OCI-LY1 (cell line): ENCODE measurements at regions not wholly inside any gene's neighbourhood (a gene's known extent, or its start where the extent isn't known, plus 50 kb on each side); places are given as distances from the start of the nearest gene placed in this dataset.

ENCODE experiments used
- EZH2 ChIP-seq: fragments of 200-600 bp; sonication (generic), shearing (Covaris generic); IDR thresholded peaks from 2 replicates; pipeline ENCODE4 v1.8.0; 2017; ENCODE audit warnings: borderline replicate concordance, mixed run types, mild to moderate bottlenecking, antibody characterized with exemption, low read length, moderate library complexity, mixed read lengths
- TF ChIP-seq, protein P1 (sequence below): fragments of 200-600 bp; sonication (generic), shearing (Covaris generic); IDR thresholded peaks from 2 replicates; pipeline ENCODE4 v1.5.1; 2017; ENCODE audit warnings: mild to moderate bottlenecking, antibody characterized with exemption, low read length, moderate library complexity, mixed read lengths

DNA sequence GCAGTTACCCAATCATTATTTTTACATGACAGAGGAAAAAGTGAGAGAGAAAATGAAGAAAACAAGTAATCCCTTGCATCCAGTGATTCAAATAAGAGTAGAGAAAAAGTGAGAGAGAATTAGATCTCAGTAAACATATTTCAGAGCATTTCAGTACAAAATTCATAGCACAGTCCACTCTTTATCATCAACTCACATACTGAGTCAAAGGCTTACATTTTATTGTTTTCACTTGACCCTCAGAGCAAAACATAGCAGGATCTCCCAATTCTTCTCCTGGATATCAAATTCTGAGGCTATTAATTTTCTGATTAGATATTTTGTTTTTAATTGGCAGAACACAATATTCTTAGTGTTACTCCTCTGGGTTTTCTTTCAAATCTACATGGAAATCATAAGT is 1568.3 kb upstream of the PRR20A start:
- TF ChIP-seq, protein P1, sequence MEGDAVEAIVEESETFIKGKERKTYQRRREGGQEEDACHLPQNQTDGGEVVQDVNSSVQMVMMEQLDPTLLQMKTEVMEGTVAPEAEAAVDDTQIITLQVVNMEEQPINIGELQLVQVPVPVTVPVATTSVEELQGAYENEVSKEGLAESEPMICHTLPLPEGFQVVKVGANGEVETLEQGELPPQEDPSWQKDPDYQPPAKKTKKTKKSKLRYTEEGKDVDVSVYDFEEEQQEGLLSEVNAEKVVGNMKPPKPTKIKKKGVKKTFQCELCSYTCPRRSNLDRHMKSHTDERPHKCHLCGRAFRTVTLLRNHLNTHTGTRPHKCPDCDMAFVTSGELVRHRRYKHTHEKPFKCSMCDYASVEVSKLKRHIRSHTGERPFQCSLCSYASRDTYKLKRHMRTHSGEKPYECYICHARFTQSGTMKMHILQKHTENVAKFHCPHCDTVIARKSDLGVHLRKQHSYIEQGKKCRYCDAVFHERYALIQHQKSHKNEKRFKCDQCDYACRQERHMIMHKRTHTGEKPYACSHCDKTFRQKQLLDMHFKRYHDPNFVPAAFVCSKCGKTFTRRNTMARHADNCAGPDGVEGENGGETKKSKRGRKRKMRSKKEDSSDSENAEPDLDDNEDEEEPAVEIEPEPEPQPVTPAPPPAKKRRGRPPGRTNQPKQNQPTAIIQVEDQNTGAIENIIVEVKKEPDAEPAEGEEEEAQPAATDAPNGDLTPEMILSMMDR = no peak
- TF ChIP-seq EZH2 = no peak
